Common myeloid progenitor, CD34-positive (primary cell): ENCODE measurements at regions not wholly inside any gene's neighbourhood (a gene's known extent, or its start where the extent isn't known, plus 50 kb on each side); places are given as distances from the start of the nearest gene placed in this dataset.
A peak's percentile ranks its signal among the peaks of the same experiment; 100 is the strongest.

Experiments used
- CTCF ChIA-PET: fragments of 350-600 bp; sonication (Branson Sonifier 250); formaldehyde crosslinking; loops from one replicate; lab custom pipeline; 2021; ENCODE audit warnings: antibody characterized with exemption; lab: Charles Lee
- POLR2A ChIA-PET: fragments of 350-600 bp; sonication (Branson Sonifier 250); formaldehyde crosslinking; loops from one replicate; lab custom pipeline; 2021; ENCODE audit warnings: antibody characterized with exemption; lab: Charles Lee
- DNase-seq, 3 donors: peaks; one replicate each; pipeline versions ENCODE4 v3.0.0 to v3.0.0-alpha.2; 2013
- H3K27ac ChIP-seq, 2 experiments: 1 replicate in 1 of 2; 2 replicates in 1 of 2; pipeline ENCODE4 v1.7.0; 2013; ENCODE audit warnings: inconsistent platforms in 2 of 2, low read length in 2 of 2, mild to moderate bottlenecking in 2 of 2, low read depth in 1 of 2, moderate library complexity in 1 of 2; ENCODE audit not compliant: severe bottlenecking in 2 of 2, insufficient read depth in 1 of 2, poor library complexity in 1 of 2
- H3K27me3 ChIP-seq, 5 experiments: replicated peaks in 2 of 5; 1 replicate in 3 of 5; 2 replicates in 2 of 5; pipeline versions ENCODE4 v1.6.1 to v1.7.0; 2013; ENCODE audit warnings: low read length in 4 of 5, mild to moderate bottlenecking in 2 of 5, moderate library complexity in 2 of 5, inconsistent platforms in 1 of 5; ENCODE audit not compliant: insufficient read depth in 5 of 5, control insufficient read depth in 4 of 5
- H3K36me3 ChIP-seq, 4 experiments: 1 replicate in 2 of 4; 2 replicates in 2 of 4; pipeline versions ENCODE4 v1.6.1 to v1.7.0; 2013; ENCODE audit warnings: low read length in 3 of 4, control low read depth in 1 of 4, mild to moderate bottlenecking in 1 of 4; ENCODE audit not compliant: control insufficient read depth in 4 of 4, insufficient read depth in 4 of 4
- H3K4me1 ChIP-seq, 4 experiments: 1 replicate in 3 of 4; 2 replicates in 1 of 4; pipeline versions ENCODE4 v1.6.1 to v1.7.1; 2013; ENCODE audit warnings: low read length in 3 of 4, mild to moderate bottlenecking in 3 of 4, control low read depth in 1 of 4, inconsistent platforms in 1 of 4, moderate library complexity in 1 of 4; ENCODE audit not compliant: control insufficient read depth in 4 of 4, insufficient read depth in 4 of 4; ENCODE audit errors: control extremely low read depth in 1 of 4
- H3K4me3 ChIP-seq, 7 experiments: 1 replicate in 4 of 7; 2 replicates in 3 of 7; pipeline versions ENCODE4 v1.5.1 to v1.7.0; 2013; ENCODE audit warnings: mild to moderate bottlenecking in 7 of 7, low read length in 6 of 7, moderate library complexity in 6 of 7, inconsistent platforms in 2 of 7, low read depth in 2 of 7, control low read depth in 1 of 7; ENCODE audit not compliant: insufficient read depth in 4 of 7, control insufficient read depth in 1 of 7; ENCODE audit errors: extremely low read depth in 1 of 7
- H3K9me3 ChIP-seq, 5 experiments: 1 replicate in 4 of 5; 2 replicates in 1 of 5; pipeline versions ENCODE4 v1.6.1 to v1.7.1; 2013; ENCODE audit warnings: low read length in 4 of 5, mild to moderate bottlenecking in 2 of 5, inconsistent platforms in 1 of 5, low read depth in 1 of 5, moderate library complexity in 1 of 5; ENCODE audit not compliant: control insufficient read depth in 4 of 5, insufficient read depth in 2 of 5; ENCODE audit errors: control extremely low read depth in 1 of 5
- WGBS: methylation state at CpG from one replicate; pipeline ENCODE4 v1.1.5; 2013; ENCODE audit not compliant: insufficient coverage; 5-methylcytosine and 5-hydroxymethylcytosine counted together

DNA sequence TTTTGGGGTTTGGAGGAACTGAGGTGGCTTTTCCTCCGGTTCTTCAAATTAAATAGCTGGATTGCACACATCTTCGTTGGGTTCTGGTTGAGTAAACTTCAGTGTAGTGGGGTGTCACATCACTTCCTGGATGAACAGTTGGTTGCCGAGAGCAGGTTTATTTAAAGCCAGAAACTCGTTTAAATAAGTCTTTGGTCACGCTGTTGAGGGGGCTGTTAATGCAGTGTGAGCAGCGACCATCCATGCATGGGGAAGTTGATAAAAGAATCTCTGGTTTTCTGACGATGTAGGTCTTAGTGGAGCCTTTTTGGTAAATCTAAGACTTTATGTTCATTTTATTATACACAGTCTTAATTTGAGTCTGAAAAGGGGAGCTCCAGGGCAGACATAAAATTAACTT lies 351.2 kb upstream of the ARGLU1 start:
- Histone ChIP-seq H3K4me1 (peaks cover 14 to 25% (median 19%) of the 10 kb centered on the region in 4 experiments), H3K9me3 (no peaks in the 10 kb centered on the region), H3K27me3 (peaks cover 0 to 1% (median 0%) of the 10 kb centered on the region in 5 experiments), H3K4me3 (peak overlapping the region in 4 of 7 experiments; percentile 21 to 63 (median 48)), H3K27ac (no peak overlapping the region), H3K36me3 (no peaks in the 10 kb centered on the region)
- CTCF ChIA-PET: interaction anchor here (0.6 to 1.7 kb wide), 9 partner anchors 51 to 1026 kb away, joined by 3 to 4 read pairs (median 3); no protein-coding TSS in a partner anchor
- POLR2A ChIA-PET: interaction anchor here (0.5 kb wide), 1 partner anchor 423 kb away, joined by 3 read pairs; no protein-coding TSS in a partner anchor
- WGBS: 0% methylated on average over 6 of the region's 7 CpGs
- peak in 2 of 3 donors; percentile 64 to 73 for DNase-seq

DNA sequence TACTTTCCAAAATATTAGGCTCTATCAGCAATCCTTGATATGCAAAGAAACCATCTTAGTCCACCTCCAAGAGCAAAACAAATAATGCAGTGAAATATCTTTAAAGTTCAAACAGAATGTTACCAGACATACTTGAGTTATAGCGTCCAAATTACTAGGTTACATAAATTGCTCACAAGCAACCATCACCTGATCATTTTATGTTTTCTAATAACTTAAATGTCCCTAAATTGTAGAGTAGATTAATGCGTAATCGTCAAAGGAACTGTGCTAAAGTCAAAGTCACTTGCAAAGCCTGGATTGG lies 350.6 kb upstream of the ARGLU1 start:
- POLR2A ChIA-PET: no interaction called here
- CTCF ChIA-PET: interaction anchor here (1.2 to 1.3 kb wide), 2 partner anchors 300 to 1472 kb away, joined by 3 read pairs; no protein-coding TSS in a partner anchor
- Histone ChIP-seq H3K27me3 (peaks cover 0 to 1% (median 0%) of the 10 kb centered on the region in 5 experiments), H3K36me3 (no peaks in the 10 kb centered on the region), H3K27ac (no peak overlapping the region), H3K4me3 (peak overlapping the region in 1 of 7 experiments; percentile 72), H3K9me3 (no peaks in the 10 kb centered on the region), H3K4me1 (peaks cover 14 to 25% (median 19%) of the 10 kb centered on the region in 4 experiments)
- DNase-seq: no peak
- WGBS: no CpG with 5 or more reads among the region's 3 CpGs

GRCh38 chr13:106917673-106918556 lies 350.0 kb upstream of the ARGLU1 start:
- CTCF ChIA-PET: interaction anchor here (1.2 kb wide), 1 partner anchor 1472 kb away, joined by 3 read pairs; no protein-coding TSS in a partner anchor
- DNase-seq: peak; percentile 74 to 88 (median 87)
- Histone ChIP-seq H3K27ac (peak overlapping the region in 1 of 2 experiments; percentile 73), H3K4me3 (peak overlapping the region; percentile 61 to 93 (median 77)), H3K9me3 (no peaks in the 10 kb centered on the region), H3K36me3 (no peaks in the 10 kb centered on the region), H3K27me3 (peaks cover 0 to 1% (median 0%) of the 10 kb centered on the region in 5 experiments), H3K4me1 (peaks cover 14 to 25% (median 19%) of the 10 kb centered on the region in 4 experiments)
- POLR2A ChIA-PET: interaction anchor here (0.6 kb wide), 1 partner anchor 50 kb away, joined by 3 read pairs; no protein-coding TSS in a partner anchor
- WGBS: under 1% methylated on average over 51 of the region's 63 CpGs

DNA sequence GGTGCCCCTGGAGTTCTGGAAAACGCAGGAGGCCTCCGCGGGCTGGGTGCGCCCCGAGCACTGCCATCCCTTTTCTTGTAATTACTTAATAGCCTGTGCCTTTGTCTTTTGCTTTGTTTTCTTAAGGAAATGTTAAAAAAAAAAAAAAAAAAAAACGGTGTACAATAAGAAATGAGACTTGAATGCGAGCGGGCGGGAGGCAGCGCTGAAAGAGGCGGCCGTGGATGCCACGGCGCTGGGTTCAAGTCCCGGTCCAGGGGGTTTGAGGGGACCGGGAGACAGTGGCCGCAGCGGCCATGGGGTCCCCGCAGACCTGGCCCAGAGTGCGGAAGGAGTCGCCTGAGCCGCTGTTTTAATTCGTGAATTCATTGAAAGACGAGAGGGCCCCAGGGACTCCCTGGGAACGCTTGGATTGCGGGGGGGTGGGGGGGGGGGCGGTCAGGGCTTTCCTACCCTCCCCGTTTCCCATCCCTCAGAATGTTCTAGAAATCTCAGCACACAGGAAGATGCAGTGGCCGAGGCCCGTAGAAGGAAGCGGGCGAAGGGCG lies 349.2 kb upstream of the ARGLU1 start:
- peaks cover 0 to 1% (median 0%) of the 10 kb centered on the region in 5 experiments for H3K27me3 ChIP-seq
- ChIA-PET CTCF (interaction anchor here (1.2 kb wide), 1 partner anchor 1471 kb away, joined by 3 read pairs; no protein-coding TSS in a partner anchor), POLR2A (no interaction called here)
- H3K4me3 ChIP-seq: peak overlapping the region in 4 of 7 experiments; percentile 72 to 87 (median 75)
- H3K27ac ChIP-seq: peak overlapping the region in 1 of 2 experiments; percentile 73
- 49% methylated on average over 22 of the region's 33 CpGs for WGBS
- H3K9me3 ChIP-seq: no peaks in the 10 kb centered on the region
- peaks cover 14 to 25% (median 19%) of the 10 kb centered on the region in 4 experiments for H3K4me1 ChIP-seq
- no peaks in the 10 kb centered on the region for H3K36me3 ChIP-seq
- DNase-seq: peak in 1 of 3 donors; percentile 20

DNA sequence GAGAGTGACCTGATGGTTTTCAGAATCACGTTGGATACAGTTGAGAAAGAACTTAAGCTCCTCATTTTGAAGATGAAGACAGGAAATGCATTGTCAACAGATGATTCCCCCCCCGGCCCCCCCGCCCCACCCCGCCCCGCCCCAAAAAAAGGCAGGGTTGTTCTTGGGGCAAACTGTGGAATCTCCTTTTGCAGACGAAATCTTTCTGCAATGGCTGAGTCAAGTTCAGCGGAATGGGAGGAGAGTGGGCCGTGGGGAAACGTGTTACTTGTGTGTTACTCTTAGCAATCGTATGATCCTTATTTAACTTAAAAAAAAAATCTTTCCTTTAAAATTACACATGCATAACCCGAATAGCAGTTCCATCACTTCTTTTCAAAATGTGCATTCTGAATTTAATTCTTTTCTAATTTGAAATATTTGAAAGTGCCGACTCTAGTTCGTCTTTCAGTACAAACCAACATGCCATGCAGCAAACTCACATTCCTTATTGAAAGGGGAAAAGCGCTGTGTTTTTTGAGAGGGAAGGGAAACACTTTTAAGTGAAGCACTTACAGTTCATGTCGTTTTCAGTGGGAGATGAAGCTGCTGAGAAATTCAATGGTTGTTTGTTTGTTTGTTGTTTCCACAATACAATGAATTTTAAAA lies 348.5 kb upstream of the ARGLU1 start:
- Histone ChIP-seq H3K27me3 (peaks cover 0 to 1% (median 0%) of the 10 kb centered on the region in 5 experiments), H3K36me3 (no peaks in the 10 kb centered on the region), H3K9me3 (no peaks in the 10 kb centered on the region), H3K4me1 (peaks cover 14 to 25% (median 19%) of the 10 kb centered on the region in 4 experiments), H3K4me3 (no peak overlapping the region), H3K27ac (no peak overlapping the region)
- POLR2A ChIA-PET: no interaction called here
- CTCF ChIA-PET: no interaction called here
- 91% methylated on average over 9 of the region's 15 CpGs for WGBS
- DNase-seq: no peak

GRCh38 chr13:106915146-106915545 lies 347.2 kb upstream of the ARGLU1 start:
- DNase-seq: no peak
- POLR2A ChIA-PET: no interaction called here
- peaks cover 0 to 1% (median 0%) of the 10 kb centered on the region in 5 experiments for H3K27me3 ChIP-seq
- peaks cover 14 to 24% (median 19%) of the 10 kb centered on the region in 4 experiments for H3K4me1 ChIP-seq
- 97% methylated on average over 3 of the region's 3 CpGs for WGBS
- H3K4me3 ChIP-seq: no peak overlapping the region
- no peaks in the 10 kb centered on the region for H3K9me3 ChIP-seq
- H3K36me3 ChIP-seq: no peaks in the 10 kb centered on the region
- no peak overlapping the region for H3K27ac ChIP-seq
- CTCF ChIA-PET: interaction anchor here (1.2 to 1.9 kb wide), 2 partner anchors 10 to 369 kb away, joined by 3 to 7 read pairs; no protein-coding TSS in a partner anchor
